H9 (cell line): ENCODE measurements at regions not wholly inside any gene's neighbourhood (a gene's known extent, or its start where the extent isn't known, plus 50 kb on each side); places are given as distances from the start of the nearest gene placed in this dataset.

Source experiments
- DNase-seq: peaks from one replicate; pipeline ENCODE4 v3.0.0-alpha.2; 2017
- H2AFZ ChIP-seq: one replicate; pipeline ENCODE4 v1.6.1; 2013; ENCODE audit warnings: mild to moderate bottlenecking, low read length, control low read depth, moderate library complexity
- H2AK5ac ChIP-seq: 2 replicates; pipeline ENCODE4 v1.6.1; 2013; ENCODE audit warnings: low read length, control low read depth, mixed read lengths; ENCODE audit not compliant: insufficient read length
- H2BK120ac ChIP-seq: one replicate; pipeline ENCODE4 v1.6.1; 2013; ENCODE audit warnings: low read depth, mild to moderate bottlenecking, low read length, control low read depth, inconsistent platforms; ENCODE audit not compliant: poor library complexity, severe bottlenecking
- H2BK12ac ChIP-seq: 2 replicates; pipeline ENCODE4 v1.6.1; 2013; ENCODE audit warnings: low read length, control low read depth, mixed read lengths, low read depth; ENCODE audit not compliant: insufficient read length
- H2BK15ac ChIP-seq: 2 replicates; pipeline ENCODE4 v1.6.1; 2013; ENCODE audit warnings: low read depth, low read length, control low read depth
- H2BK20ac ChIP-seq: one replicate; pipeline ENCODE4 v1.6.1; 2013; ENCODE audit warnings: low read depth, mild to moderate bottlenecking, low read length, control low read depth, inconsistent platforms; ENCODE audit not compliant: poor library complexity, severe bottlenecking
- H2BK5ac ChIP-seq: 2 replicates; pipeline ENCODE4 v1.6.1; 2013; ENCODE audit warnings: low read length, control low read depth, mixed read lengths; ENCODE audit not compliant: insufficient read length
- H3K14ac ChIP-seq: 2 replicates; pipeline ENCODE4 v1.6.1; 2013; ENCODE audit warnings: low read length, control low read depth; ENCODE audit not compliant: insufficient read depth
- H3K18ac ChIP-seq: 2 replicates; pipeline ENCODE4 v1.6.1; 2013; ENCODE audit warnings: low read depth, mild to moderate bottlenecking, mixed read lengths, low read length, control low read depth; ENCODE audit not compliant: insufficient read length
- H3K23ac ChIP-seq: 2 replicates; pipeline ENCODE4 v1.6.1; 2013; ENCODE audit warnings: low read length, control low read depth, mixed read lengths, low read depth; ENCODE audit not compliant: insufficient read length
- H3K23me2 ChIP-seq: 2 replicates; pipeline ENCODE4 v1.6.1; 2013; ENCODE audit warnings: low read depth, mild to moderate bottlenecking, mixed read lengths, low read length, control low read depth; ENCODE audit not compliant: insufficient read length, poor library complexity, severe bottlenecking
- H3K27ac ChIP-seq: 2 replicates; pipeline ENCODE4 v1.5.1; 2013; ENCODE audit warnings: low read length, control low read depth, mixed read lengths, low read depth; ENCODE audit not compliant: insufficient read length
- H3K27me3 ChIP-seq: 2 replicates; pipeline ENCODE4 v1.6.1; 2013; ENCODE audit warnings: low read length, control low read depth, inconsistent platforms; ENCODE audit not compliant: insufficient read depth
- H3K4ac ChIP-seq: 2 replicates; pipeline ENCODE4 v1.6.1; 2013; ENCODE audit warnings: low read depth, mild to moderate bottlenecking, control low read depth, inconsistent platforms, low read length, moderate library complexity
- H3K4me1 ChIP-seq: 2 replicates; pipeline ENCODE4 v1.6.1; 2013; ENCODE audit warnings: low read length, control low read depth, inconsistent platforms; ENCODE audit not compliant: insufficient read depth
- H3K4me2 ChIP-seq: 2 replicates; pipeline ENCODE4 v1.6.1; 2013; ENCODE audit warnings: low read length, control low read depth, mixed read lengths; ENCODE audit not compliant: insufficient read length, insufficient read depth
- H3K56ac ChIP-seq: 2 replicates; pipeline ENCODE4 v1.6.1; 2013; ENCODE audit warnings: low read depth, mild to moderate bottlenecking, mixed read lengths, low read length, control low read depth; ENCODE audit not compliant: insufficient read length
- H3K79me1 ChIP-seq: 2 replicates; pipeline ENCODE4 v1.6.1; 2013; ENCODE audit warnings: low read depth, mild to moderate bottlenecking, moderate library complexity, low read length, control low read depth, inconsistent platforms; ENCODE audit not compliant: insufficient read depth, poor library complexity, severe bottlenecking
- H3K79me2 ChIP-seq: 2 replicates; pipeline ENCODE4 v1.6.1; 2013; ENCODE audit warnings: low read length, control low read depth, inconsistent platforms; ENCODE audit not compliant: insufficient read depth
- H3K9ac ChIP-seq: 2 replicates; pipeline ENCODE4 v1.6.1; 2013; ENCODE audit warnings: low read length, control low read depth, mixed read lengths; ENCODE audit not compliant: insufficient read length; ENCODE audit errors: extremely low read depth
- H3K9me3 ChIP-seq: one replicate; pipeline ENCODE4 v1.6.1; 2013; ENCODE audit warnings: low read depth, low read length, inconsistent platforms; ENCODE audit not compliant: control insufficient read depth
- H3T11ph ChIP-seq: one replicate; pipeline ENCODE4 v1.6.1; 2013; ENCODE audit warnings: mild to moderate bottlenecking, low read length, control low read depth, inconsistent platforms
- H4K20me1 ChIP-seq: one replicate; pipeline ENCODE4 v1.6.1; 2013; ENCODE audit not compliant: control insufficient read depth, insufficient read length, insufficient read depth
- H4K5ac ChIP-seq: 2 replicates; pipeline ENCODE4 v1.6.1; 2013; ENCODE audit warnings: low read depth, mild to moderate bottlenecking, mixed read lengths, low read length, control low read depth; ENCODE audit not compliant: insufficient read length
- H4K8ac ChIP-seq: replicated peaks from 2 replicates; pipeline ENCODE4 v1.6.1; 2013; ENCODE audit warnings: low read length, control low read depth, mixed read lengths, low read depth; ENCODE audit not compliant: insufficient read length
- H4K91ac ChIP-seq: 2 replicates; pipeline ENCODE4 v1.6.1; 2013; ENCODE audit warnings: low read depth, mild to moderate bottlenecking, moderate library complexity, mixed read lengths, low read length, control low read depth; ENCODE audit not compliant: insufficient read length
- H3K27ac Mint-ChIP-seq, 3 experiments: 2 replicates in 2 of 3; 3 replicates in 1 of 3; pipeline ENCODE4 v1.8.0; 2020 to 2021; ENCODE audit warnings: mixed read lengths in 3 of 3, mild to moderate bottlenecking in 1 of 3, moderate library complexity in 1 of 3
- H3K27me3 Mint-ChIP-seq: 2 replicates; pipeline ENCODE4 v1.8.0; 2021; ENCODE audit warnings: low read depth, mild to moderate bottlenecking, moderate library complexity, mixed read lengths
- H3K36me3 Mint-ChIP-seq, 3 experiments: 2 replicates in 2 of 3; 3 replicates in 1 of 3; pipeline ENCODE4 v1.8.0; 2020 to 2021; ENCODE audit warnings: low read depth in 3 of 3, mixed read lengths in 3 of 3; ENCODE audit not compliant: insufficient read depth in 1 of 3
- H3K4me1 Mint-ChIP-seq, 2 experiments: 2 replicates each; pipeline ENCODE4 v1.8.0; 2020; ENCODE audit warnings: mixed read lengths in 2 of 2
- H3K4me3 Mint-ChIP-seq, 2 experiments: 2 replicates in 1 of 2; 3 replicates in 1 of 2; pipeline ENCODE4 v1.8.0; 2020 to 2021; ENCODE audit warnings: mild to moderate bottlenecking in 2 of 2, mixed read lengths in 2 of 2, moderate library complexity in 1 of 2
- H3K9me3 Mint-ChIP-seq, 2 experiments: 2 replicates in 1 of 2; 3 replicates in 1 of 2; pipeline ENCODE4 v1.8.0; 2020; ENCODE audit warnings: mild to moderate bottlenecking in 2 of 2, mixed read lengths in 2 of 2, moderate library complexity in 1 of 2
- WGBS: extraction: QIAGEN DNeasy Blood & Tissue Kit; methylation state at CpG from one replicate; pipeline ENCODE4 v1.1.7; 2013; ENCODE audit warnings: missing lambda C conversion rate, low lambda C conversion rate, mixed read lengths; ENCODE audit not compliant: insufficient read length; ENCODE audit errors: extremely low coverage; 5-methylcytosine and 5-hydroxymethylcytosine counted together
- TF ChIP-seq, protein P1 (sequence below): fragments of 200-600 bp; sonication (generic); conservative IDR thresholded peaks from 3 replicates; pipeline ENCODE4 v1.8.0; 2021; ENCODE audit warnings: antibody characterized with exemption, mild to moderate bottlenecking

DNA sequence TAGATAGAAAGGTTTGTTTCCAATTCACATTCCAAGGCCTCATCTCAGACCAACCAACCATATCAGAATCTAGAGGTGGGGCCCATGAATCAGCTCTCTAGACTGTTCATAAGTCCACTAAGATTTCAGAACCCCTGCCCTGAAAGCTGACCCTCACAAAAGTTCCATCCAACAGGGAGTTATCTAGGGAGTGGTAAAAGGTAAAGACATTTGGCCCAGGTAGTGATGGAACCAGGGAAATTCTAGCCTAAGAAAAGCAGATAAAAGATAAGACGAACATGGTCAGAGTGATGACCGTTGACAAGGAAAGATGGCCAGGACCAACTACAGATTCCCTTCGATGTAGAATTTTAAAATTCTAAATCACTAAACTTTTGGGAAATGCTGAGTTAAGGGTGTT, 198.0 kb upstream of the NEBL start:
- H3K27me3 ChIP-seq, result no peaks in the 10 kb centered on the region
- no peak overlapping the region for H4K5ac ChIP-seq
- no peak overlapping the region; a peak in 1 of 7 replicates for H3K27ac Mint-ChIP-seq
- no peak overlapping the region for H2AFZ ChIP-seq
- no peak overlapping the region for H3K14ac ChIP-seq
- H3K9ac ChIP-seq, result no peak overlapping the region
- H3K79me1 ChIP-seq, result no peaks in the 10 kb centered on the region
- no peak overlapping the region for H3K27ac ChIP-seq
- no peak overlapping the region for H3K56ac ChIP-seq
- peaks cover 0 to 2% (median 0%) of the 10 kb centered on the region in 3 experiments; a peak in 2 of 7 replicates for H3K36me3 Mint-ChIP-seq
- H2BK20ac ChIP-seq, result no peak overlapping the region
- no peak overlapping the region for H2BK5ac ChIP-seq
- no peak overlapping the region for H3K4ac ChIP-seq
- no peak overlapping the region for H3K23ac ChIP-seq
- H3K9me3 ChIP-seq, result no peaks in the 10 kb centered on the region
- DNase-seq, result no peak
- no peak overlapping the region for H3K4me3 Mint-ChIP-seq
- no peak overlapping the region for H3K4me2 ChIP-seq
- H3K4me1 Mint-ChIP-seq, result peaks cover 7 to 11% of the 10 kb centered on the region in 2 experiments
- TF ChIP-seq, protein P1, sequence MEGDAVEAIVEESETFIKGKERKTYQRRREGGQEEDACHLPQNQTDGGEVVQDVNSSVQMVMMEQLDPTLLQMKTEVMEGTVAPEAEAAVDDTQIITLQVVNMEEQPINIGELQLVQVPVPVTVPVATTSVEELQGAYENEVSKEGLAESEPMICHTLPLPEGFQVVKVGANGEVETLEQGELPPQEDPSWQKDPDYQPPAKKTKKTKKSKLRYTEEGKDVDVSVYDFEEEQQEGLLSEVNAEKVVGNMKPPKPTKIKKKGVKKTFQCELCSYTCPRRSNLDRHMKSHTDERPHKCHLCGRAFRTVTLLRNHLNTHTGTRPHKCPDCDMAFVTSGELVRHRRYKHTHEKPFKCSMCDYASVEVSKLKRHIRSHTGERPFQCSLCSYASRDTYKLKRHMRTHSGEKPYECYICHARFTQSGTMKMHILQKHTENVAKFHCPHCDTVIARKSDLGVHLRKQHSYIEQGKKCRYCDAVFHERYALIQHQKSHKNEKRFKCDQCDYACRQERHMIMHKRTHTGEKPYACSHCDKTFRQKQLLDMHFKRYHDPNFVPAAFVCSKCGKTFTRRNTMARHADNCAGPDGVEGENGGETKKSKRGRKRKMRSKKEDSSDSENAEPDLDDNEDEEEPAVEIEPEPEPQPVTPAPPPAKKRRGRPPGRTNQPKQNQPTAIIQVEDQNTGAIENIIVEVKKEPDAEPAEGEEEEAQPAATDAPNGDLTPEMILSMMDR, result no peak
- H4K8ac ChIP-seq, result no peak overlapping the region
- no CpG with 5 or more reads among the region's 3 CpGs for WGBS
- H3K23me2 ChIP-seq, result no peaks in the 10 kb centered on the region
- H4K20me1 ChIP-seq, result no peaks in the 10 kb centered on the region
- H3K27me3 Mint-ChIP-seq, result no peaks in the 10 kb centered on the region
- H2BK12ac ChIP-seq, result no peak overlapping the region
- H4K91ac ChIP-seq, result no peak overlapping the region
- H2BK120ac ChIP-seq, result no peak overlapping the region
- no peak overlapping the region for H2BK15ac ChIP-seq
- no peaks in the 10 kb centered on the region for H3K9me3 Mint-ChIP-seq
- H3K79me2 ChIP-seq, result no peaks in the 10 kb centered on the region; the same call in 1 of the 2 replicates
- H3T11ph ChIP-seq, result no peak overlapping the region
- no peak overlapping the region for H2AK5ac ChIP-seq
- no peaks in the 10 kb centered on the region for H3K4me1 ChIP-seq
- no peak overlapping the region for H3K18ac ChIP-seq
